Smooth muscle cell (in vitro differentiated cells): ENCODE measurements at regions not wholly inside any gene's neighbourhood (a gene's known extent, or its start where the extent isn't known, plus 50 kb on each side); places are given as distances from the start of the nearest gene placed in this dataset.

Source experiments
- DNase-seq: peaks from one replicate; lab custom pipeline; 2025; ENCODE audit not compliant: unreplicated experiment; lab: John Stamatoyannopoulos, UW
- H2AFZ ChIP-seq: fragments of 200-600 bp; sonication (generic); 2 replicates; pipeline ENCODE4 v1.6.0; 2016; ENCODE audit warnings: antibody characterized with exemption, low read depth, mild to moderate bottlenecking
- H3F3A ChIP-seq: fragments of 200-600 bp; sonication (generic); 2 replicates; pipeline ENCODE4 v1.6.0; 2017; ENCODE audit warnings: antibody characterized with exemption, low read depth
- H3K27ac ChIP-seq: fragments of 200-600 bp; sonication (generic); 2 replicates; pipeline ENCODE4 v1.5.1; 2016; ENCODE audit warnings: low read depth, mild to moderate bottlenecking
- H3K27me3 ChIP-seq: fragments of 200-600 bp; sonication (generic); 2 replicates; pipeline ENCODE4 v1.6.1; 2016; ENCODE audit warnings: low read depth, mild to moderate bottlenecking
- H3K36me3 ChIP-seq: fragments of 200-600 bp; sonication (generic); 2 replicates; pipeline ENCODE4 v1.5.1; 2016; ENCODE audit warnings: low read depth
- H3K4me1 ChIP-seq: fragments of 200-600 bp; sonication (generic); 2 replicates; pipeline ENCODE4 v1.5.1; 2016; ENCODE audit warnings: low read depth
- H3K4me2 ChIP-seq: fragments of 200-600 bp; sonication (generic); 2 replicates; pipeline ENCODE4 v1.6.0; 2016; ENCODE audit warnings: mild to moderate bottlenecking
- H3K4me3 ChIP-seq: fragments of 200-600 bp; sonication (generic); 2 replicates; pipeline ENCODE4 v1.5.1; 2016; ENCODE audit warnings: mild to moderate bottlenecking
- H3K79me2 ChIP-seq: fragments of 200-600 bp; sonication (generic); 2 replicates; pipeline ENCODE4 v1.6.0; 2016; ENCODE audit warnings: low read depth, mild to moderate bottlenecking
- H3K9ac ChIP-seq: fragments of 200-600 bp; sonication (generic); 2 replicates; pipeline ENCODE4 v1.6.0; 2016; ENCODE audit warnings: low read depth
- H3K9me3 ChIP-seq: fragments of 200-600 bp; sonication (generic); replicated peaks from 2 replicates; pipeline ENCODE4 v1.5.1; 2016; ENCODE audit warnings: low read depth
- H4K20me1 ChIP-seq: fragments of 200-600 bp; sonication (generic); 2 replicates; pipeline ENCODE4 v1.6.0; 2016; ENCODE audit warnings: low read depth
- WGBS: methylation state at CpG from one replicate; pipeline ENCODE4 v1.1.7; 2016; ENCODE audit warnings: low lambda C conversion rate; 5-methylcytosine and 5-hydroxymethylcytosine counted together
- TF ChIP-seq, protein P1 (sequence below): fragments of 200-600 bp; sonication (generic); IDR thresholded peaks from 2 replicates; pipeline ENCODE4 v1.5.1; 2017; ENCODE audit warnings: borderline replicate concordance, mild to moderate bottlenecking, antibody characterized with exemption; ENCODE audit not compliant: insufficient read depth, poor library complexity, severe bottlenecking

DNA sequence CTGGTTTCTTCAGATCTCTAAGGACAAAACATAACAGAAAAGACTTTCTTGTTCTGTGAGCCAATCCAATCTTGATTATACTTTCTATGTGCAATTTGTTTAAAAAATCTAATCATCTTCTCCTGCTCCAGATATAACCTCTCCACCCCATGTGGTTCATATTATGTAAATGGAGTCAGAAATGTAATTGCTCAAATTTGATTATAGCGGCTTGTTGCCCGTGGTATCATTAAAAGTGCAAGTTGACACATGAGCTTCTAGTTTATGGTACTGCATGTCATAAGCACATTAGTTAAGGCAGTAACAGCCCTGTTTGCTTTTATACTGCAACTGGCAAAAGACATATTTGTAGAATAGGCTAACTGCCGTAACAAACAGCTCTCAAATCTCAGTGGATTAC, 715.1 kb upstream of the CDH7 start:
- Histone ChIP-seq H3K79me2 (no peaks in the 10 kb centered on the region), H3K4me3 (no peak overlapping the region), H3K9me3 (no peaks in the 10 kb centered on the region), H3K9ac (no peak overlapping the region), H2AFZ (no peak overlapping the region), H3K27ac (no peak overlapping the region), H3F3A (no peaks in the 10 kb centered on the region), H4K20me1 (no peaks in the 10 kb centered on the region), H3K36me3 (no peaks in the 10 kb centered on the region), H3K27me3 (no peaks in the 10 kb centered on the region), H3K4me2 (no peak overlapping the region), H3K4me1 (no peaks in the 10 kb centered on the region)
- TF ChIP-seq, protein P1, sequence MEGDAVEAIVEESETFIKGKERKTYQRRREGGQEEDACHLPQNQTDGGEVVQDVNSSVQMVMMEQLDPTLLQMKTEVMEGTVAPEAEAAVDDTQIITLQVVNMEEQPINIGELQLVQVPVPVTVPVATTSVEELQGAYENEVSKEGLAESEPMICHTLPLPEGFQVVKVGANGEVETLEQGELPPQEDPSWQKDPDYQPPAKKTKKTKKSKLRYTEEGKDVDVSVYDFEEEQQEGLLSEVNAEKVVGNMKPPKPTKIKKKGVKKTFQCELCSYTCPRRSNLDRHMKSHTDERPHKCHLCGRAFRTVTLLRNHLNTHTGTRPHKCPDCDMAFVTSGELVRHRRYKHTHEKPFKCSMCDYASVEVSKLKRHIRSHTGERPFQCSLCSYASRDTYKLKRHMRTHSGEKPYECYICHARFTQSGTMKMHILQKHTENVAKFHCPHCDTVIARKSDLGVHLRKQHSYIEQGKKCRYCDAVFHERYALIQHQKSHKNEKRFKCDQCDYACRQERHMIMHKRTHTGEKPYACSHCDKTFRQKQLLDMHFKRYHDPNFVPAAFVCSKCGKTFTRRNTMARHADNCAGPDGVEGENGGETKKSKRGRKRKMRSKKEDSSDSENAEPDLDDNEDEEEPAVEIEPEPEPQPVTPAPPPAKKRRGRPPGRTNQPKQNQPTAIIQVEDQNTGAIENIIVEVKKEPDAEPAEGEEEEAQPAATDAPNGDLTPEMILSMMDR, result no peak
- WGBS, result 82% methylated on average over 3 of the region's 3 CpGs
- no peak for DNase-seq

DNA sequence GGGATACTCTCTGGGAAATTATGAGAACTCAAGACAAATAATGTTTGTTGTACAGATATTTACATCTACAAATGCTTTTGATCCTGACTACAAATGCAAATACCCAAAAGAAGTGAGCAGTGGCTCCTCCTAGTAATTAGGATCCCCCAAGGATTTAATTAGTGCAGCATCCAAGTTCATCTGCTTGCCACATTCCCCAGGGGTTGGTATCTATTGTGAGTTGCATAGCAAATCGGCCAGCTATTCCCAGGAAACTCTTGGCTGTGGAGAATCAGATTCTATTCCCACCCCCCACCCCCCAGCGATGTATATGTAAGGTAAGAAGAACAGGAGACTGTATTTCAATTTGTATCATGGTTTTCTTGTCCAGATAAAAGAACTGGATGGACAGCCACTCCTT, 725.1 kb upstream of the CDH7 start:
- no peak for DNase-seq
- no peaks in the 10 kb centered on the region for H3K27me3 ChIP-seq
- H3K4me3 ChIP-seq, result no peak overlapping the region
- TF ChIP-seq, protein P1, result no peak
- no peak overlapping the region for H3K4me2 ChIP-seq
- H3K9ac ChIP-seq, result no peak overlapping the region
- H3K36me3 ChIP-seq, result no peaks in the 10 kb centered on the region
- no peak overlapping the region for H3K27ac ChIP-seq
- H4K20me1 ChIP-seq, result no peaks in the 10 kb centered on the region
- H3F3A ChIP-seq, result no peaks in the 10 kb centered on the region
- no peak overlapping the region for H2AFZ ChIP-seq
- WGBS, result 88% methylated on average over 2 of the region's 2 CpGs
- H3K9me3 ChIP-seq, result no peaks in the 10 kb centered on the region
- H3K79me2 ChIP-seq, result no peaks in the 10 kb centered on the region
- H3K4me1 ChIP-seq, result no peaks in the 10 kb centered on the region

DNA sequence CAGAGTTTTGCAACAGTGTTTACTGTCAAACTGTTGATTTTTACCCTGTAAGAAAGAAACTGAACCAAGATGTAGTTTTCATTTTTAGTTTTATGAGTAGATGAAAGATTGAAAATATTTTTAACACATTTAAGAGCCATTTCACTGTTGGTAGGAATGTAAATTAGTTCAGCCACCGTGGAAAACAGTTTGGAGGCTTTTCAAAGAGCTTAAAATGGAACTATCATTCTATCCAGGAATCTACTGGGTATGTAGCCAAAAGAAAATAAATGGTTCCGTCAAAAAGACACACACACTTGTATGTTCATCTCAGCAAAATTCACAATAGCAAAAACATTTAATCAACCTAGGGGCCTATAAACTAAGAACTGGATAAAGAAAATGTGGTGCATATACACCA, 729.8 kb upstream of the CDH7 start:
- Histone ChIP-seq H3K27me3 (no peaks in the 10 kb centered on the region), H3K4me2 (no peak overlapping the region), H4K20me1 (no peaks in the 10 kb centered on the region), H3K79me2 (no peaks in the 10 kb centered on the region), H3K27ac (no peak overlapping the region), H3K4me3 (no peak overlapping the region), H3K4me1 (no peaks in the 10 kb centered on the region), H3K9me3 (no peaks in the 10 kb centered on the region), H3F3A (no peaks in the 10 kb centered on the region), H2AFZ (no peak overlapping the region), H3K9ac (no peak overlapping the region), H3K36me3 (no peaks in the 10 kb centered on the region)
- 81% methylated on average over 2 of the region's 2 CpGs for WGBS
- DNase-seq, result no peak
- TF ChIP-seq, protein P1, result no peak

GRCh38 chr18:65018184-65018583, 732.6 kb upstream of the CDH7 start:
- H3K4me3 ChIP-seq, result no peak overlapping the region
- DNase-seq, result no peak
- H3K27me3 ChIP-seq, result no peaks in the 10 kb centered on the region
- H3K4me2 ChIP-seq, result no peak overlapping the region
- no peaks in the 10 kb centered on the region for H3K36me3 ChIP-seq
- no peak overlapping the region for H2AFZ ChIP-seq
- WGBS, result 92% methylated on average over 1 of the region's 1 CpG
- no peaks in the 10 kb centered on the region for H4K20me1 ChIP-seq
- no peaks in the 10 kb centered on the region for H3K4me1 ChIP-seq
- no peaks in the 10 kb centered on the region for H3F3A ChIP-seq
- H3K9ac ChIP-seq, result no peak overlapping the region
- no peak overlapping the region for H3K27ac ChIP-seq
- TF ChIP-seq, protein P1, result no peak
- H3K9me3 ChIP-seq, result no peaks in the 10 kb centered on the region
- no peaks in the 10 kb centered on the region for H3K79me2 ChIP-seq
